ENCODE measurements at regions not wholly inside any gene's neighbourhood (a gene's known extent, or its start where the extent isn't known, plus 50 kb on each side); places are given as distances from the start of the nearest gene placed in this dataset.
"Not testable (repeated sequence)": the region's sequence is repeated elsewhere in the genome, so short reads cannot be mapped to it uniquely, and the experiment has no call there.

DNA sequence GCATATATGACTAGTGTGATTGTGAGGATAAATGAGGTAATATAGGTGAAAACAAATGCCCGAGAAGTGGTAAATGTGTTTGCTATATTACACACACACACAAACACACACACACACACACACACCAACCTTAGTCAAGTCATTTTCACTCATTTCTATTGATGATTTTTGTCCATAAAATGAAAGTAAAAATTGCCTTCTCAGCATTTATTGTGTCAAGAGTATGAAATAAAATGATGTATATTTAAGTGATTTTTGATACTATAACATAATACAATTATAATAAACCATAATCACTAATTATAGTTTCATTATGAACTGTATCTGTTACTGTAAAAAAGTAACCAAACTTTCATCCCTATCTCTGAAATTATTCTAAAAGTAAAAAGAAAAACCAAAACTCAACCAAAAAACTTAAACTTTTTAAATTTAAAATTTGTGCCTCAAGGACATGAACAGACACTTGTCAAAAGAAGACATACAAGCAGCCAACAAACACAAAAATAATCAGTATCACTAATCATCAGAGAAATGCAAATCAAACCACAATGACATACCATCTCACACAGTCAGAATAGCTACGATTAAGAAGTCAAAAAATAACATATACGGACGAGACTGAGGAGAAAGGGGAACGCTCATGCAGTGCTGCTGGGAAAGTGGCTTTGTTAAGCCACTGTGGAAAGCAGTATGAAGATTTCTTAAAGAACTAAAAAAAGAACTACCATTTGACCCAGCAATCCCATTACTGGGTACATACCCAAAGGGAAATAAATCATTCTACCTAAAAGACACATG, 601.0 kb downstream of the TMA16 start:
- no peaks in the 10 kb centered on the region for H3K27me3 ChIP-seq (ENCODE audit: control insufficient read depth in 2 of 2, insufficient read depth in 2 of 2, low read length in 2 of 2)
- ChIA-PET POLR2A (no interaction called here), CTCF (no interaction called here)
- Mint-ChIP-seq H3K36me3 (no peaks in the 10 kb centered on the region), H3K27ac (no peak overlapping the region), H3K9me3 (peaks cover 0 to 2% (median 0%) of the 10 kb centered on the region in 11 donors), H3K4me3 (no peak overlapping the region), H3K4me1 (no peaks in the 10 kb centered on the region), H3K27me3 (peaks cover 0 to 4% (median 0%) of the 10 kb centered on the region in 5 donors)
- DNase-seq, result no peak
- no peak for ATAC-seq
- no peaks in the 10 kb centered on the region for H3K4me1 ChIP-seq (ENCODE audit: control insufficient read depth in 2 of 2, insufficient read depth in 2 of 2, low read length in 2 of 2)
- no peaks in the 10 kb centered on the region for H3K9me3 ChIP-seq (ENCODE audit: control insufficient read depth in 2 of 3, low read length in 3 of 3)
- no peaks in the 10 kb centered on the region for H3K36me3 ChIP-seq (ENCODE audit: control insufficient read depth in 2 of 3, insufficient read depth in 3 of 3, low read length in 3 of 3)
- intact Hi-C loops (cut with micrococcal nuclease), result loop anchor here in 1 of 2 donors (1.0 kb wide), 1 partner anchor 14 kb away; no protein-coding TSS in a partner anchor
- no peak overlapping the region for H3K27ac ChIP-seq (ENCODE audit: low read depth, low read length)
- H3K4me3 ChIP-seq (ENCODE audit: low read length), result no peak overlapping the region

DNA sequence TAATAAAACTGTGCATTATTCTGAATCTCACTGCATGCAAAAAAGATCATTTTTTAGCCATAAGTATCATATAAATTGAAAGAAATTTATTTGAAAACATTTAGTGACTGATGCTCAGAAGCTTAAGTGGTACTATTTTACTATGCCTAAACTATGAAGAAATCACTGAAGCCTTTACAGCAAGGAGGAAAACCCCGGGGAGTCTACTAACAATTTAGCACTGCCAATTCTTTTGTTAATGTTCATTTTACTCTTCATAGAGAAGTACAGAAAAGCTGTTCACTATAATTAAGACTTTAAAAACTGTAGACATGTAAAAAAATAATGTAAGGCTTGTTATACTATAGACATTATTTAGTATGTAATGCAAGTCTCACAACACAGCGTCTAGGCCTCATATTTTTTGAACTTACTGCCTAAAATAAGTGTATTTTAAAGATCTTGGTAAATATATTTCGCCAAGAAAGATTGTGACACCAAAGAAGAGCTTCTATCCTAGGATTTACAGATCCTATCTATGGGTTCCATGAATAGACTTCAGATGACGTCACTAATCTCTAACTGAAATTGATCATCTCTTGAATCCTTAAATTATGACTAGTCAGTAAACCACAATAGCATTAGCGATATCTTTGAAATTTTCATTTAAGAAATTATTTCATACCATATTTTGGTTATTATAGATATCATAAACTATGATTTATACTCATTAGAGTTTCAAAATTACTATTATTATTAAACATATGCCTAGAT, 602.5 kb downstream of the TMA16 start:
- CTCF ChIA-PET, result no interaction called here

DNA sequence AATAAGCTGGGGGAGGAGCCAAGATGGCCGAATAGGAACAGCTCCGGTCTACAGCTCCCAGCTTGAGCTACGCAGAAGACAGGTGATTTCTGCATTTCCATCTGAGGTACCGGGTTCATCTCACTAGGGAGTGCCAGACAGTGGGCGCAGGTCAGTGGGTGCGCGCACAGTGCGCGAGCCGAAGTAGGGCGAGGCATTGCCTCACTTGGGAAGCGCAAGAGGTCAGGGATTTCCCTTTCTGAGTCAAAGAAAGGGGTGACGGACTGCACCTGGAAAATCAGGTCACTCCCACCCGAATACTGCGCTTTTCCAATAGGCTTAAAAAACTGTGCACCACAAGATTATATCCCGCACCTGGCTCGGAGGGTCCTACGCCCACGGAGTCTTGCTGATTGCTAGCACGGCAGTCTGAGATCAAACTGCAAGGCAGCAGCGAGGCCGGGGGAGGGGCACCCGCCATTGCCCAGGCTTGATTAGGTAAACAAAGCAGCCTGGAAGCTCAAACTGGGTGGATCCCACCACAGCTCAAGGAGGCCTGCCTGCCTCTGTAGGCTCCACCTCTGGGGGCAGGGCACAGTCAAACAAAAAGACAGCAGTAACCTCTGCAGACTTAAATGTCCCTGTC, 606.4 kb downstream of the TMA16 start:
- H3K9me3 Mint-ChIP-seq; H3K4me1 ChIP-seq (ENCODE audit: control insufficient read depth in 2 of 2, insufficient read depth in 2 of 2, low read length in 2 of 2); H3K36me3 Mint-ChIP-seq; H3K4me3 ChIP-seq (ENCODE audit: low read length); CTCF ChIA-PET; H3K27ac Mint-ChIP-seq; ATAC-seq; H3K27me3 Mint-ChIP-seq; H3K27ac ChIP-seq (ENCODE audit: low read depth, low read length); H3K27me3 ChIP-seq (ENCODE audit: control insufficient read depth in 2 of 2, insufficient read depth in 2 of 2, low read length in 2 of 2); POLR2A ChIA-PET; H3K4me1 Mint-ChIP-seq; intact Hi-C loops (cut with micrococcal nuclease); H3K9me3 ChIP-seq (ENCODE audit: control insufficient read depth in 2 of 3, low read length in 3 of 3); DNase-seq; H3K36me3 ChIP-seq (ENCODE audit: control insufficient read depth in 2 of 3, insufficient read depth in 3 of 3, low read length in 3 of 3); H3K4me3 Mint-ChIP-seq: not testable (repeated sequence)

More for the DNA sequence above, 602.5 kb downstream of the TMA16 start:
- ATAC-seq (no peak), DNase-seq (no peak)
- Histone ChIP-seq H3K27ac (ENCODE audit: low read depth, low read length) (no peak overlapping the region), H3K36me3 (ENCODE audit: control insufficient read depth in 2 of 3, insufficient read depth in 3 of 3, low read length in 3 of 3) (no peaks in the 10 kb centered on the region), H3K27me3 (ENCODE audit: control insufficient read depth in 2 of 2, insufficient read depth in 2 of 2, low read length in 2 of 2) (no peaks in the 10 kb centered on the region), H3K4me3 (ENCODE audit: low read length) (no peak overlapping the region), H3K9me3 (ENCODE audit: control insufficient read depth in 2 of 3, low read length in 3 of 3) (no peaks in the 10 kb centered on the region), H3K4me1 (ENCODE audit: control insufficient read depth in 2 of 2, insufficient read depth in 2 of 2, low read length in 2 of 2) (no peaks in the 10 kb centered on the region)
- Mint-ChIP-seq H3K4me1 (no peaks in the 10 kb centered on the region), H3K4me3 (no peak overlapping the region), H3K27me3 (peaks cover 0 to 4% (median 0%) of the 10 kb centered on the region in 5 donors), H3K36me3 (no peaks in the 10 kb centered on the region), H3K9me3 (peaks cover 0 to 2% (median 0%) of the 10 kb centered on the region in 11 donors), H3K27ac (no peak overlapping the region)
- POLR2A ChIA-PET, result no interaction called here
- intact Hi-C loops (cut with micrococcal nuclease), result loop anchor here in 1 of 2 donors (1.0 kb wide), 1 partner anchor 12 kb away; no protein-coding TSS in a partner anchor

DNA sequence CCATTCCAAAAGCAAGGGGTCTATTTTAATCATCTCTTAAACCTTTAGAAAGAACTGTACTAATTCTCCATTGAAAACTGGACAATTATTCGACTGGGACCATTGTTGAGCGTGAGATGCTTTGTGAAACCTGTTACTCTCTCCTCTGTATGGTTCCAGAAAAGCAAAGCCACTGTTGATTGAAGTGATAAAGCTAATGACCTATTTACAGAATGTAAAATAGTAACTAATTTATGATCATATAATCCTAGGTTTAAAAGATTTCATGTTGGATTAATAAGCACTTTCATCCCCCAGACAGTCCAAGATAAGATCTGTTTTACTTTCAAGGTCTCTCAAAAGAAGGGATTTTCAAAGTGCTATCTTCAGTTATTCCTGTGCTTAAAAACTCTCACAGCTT, 614.5 kb downstream of the TMA16 start:
- DNase-seq (no peak), ATAC-seq (no peak)
- no peaks in the 10 kb centered on the region for H3K9me3 ChIP-seq (ENCODE audit: control insufficient read depth in 2 of 3, low read length in 3 of 3)
- no peak overlapping the region for H3K27ac Mint-ChIP-seq
- H3K27me3 ChIP-seq (ENCODE audit: control insufficient read depth in 2 of 2, insufficient read depth in 2 of 2, low read length in 2 of 2), result no peaks in the 10 kb centered on the region
- no peaks in the 10 kb centered on the region for H3K4me1 Mint-ChIP-seq
- H3K4me3 ChIP-seq (ENCODE audit: low read length), result no peak overlapping the region
- H3K9me3 Mint-ChIP-seq, result peaks cover 0 to 3% (median 0%) of the 10 kb centered on the region in 11 donors
- no peaks in the 10 kb centered on the region for H3K36me3 Mint-ChIP-seq
- ChIA-PET POLR2A (no interaction called here), CTCF (no interaction called here)
- no peak overlapping the region for H3K4me3 Mint-ChIP-seq
- H3K4me1 ChIP-seq (ENCODE audit: control insufficient read depth in 2 of 2, insufficient read depth in 2 of 2, low read length in 2 of 2), result no peaks in the 10 kb centered on the region
- no peak overlapping the region for H3K27ac ChIP-seq (ENCODE audit: low read depth, low read length)
- H3K27me3 Mint-ChIP-seq, result no peaks in the 10 kb centered on the region
- intact Hi-C loops (cut with micrococcal nuclease), result loop anchor here in 1 of 2 donors (1.0 kb wide), 1 partner anchor 13 kb away; no protein-coding TSS in a partner anchor
- no peaks in the 10 kb centered on the region for H3K36me3 ChIP-seq (ENCODE audit: control insufficient read depth in 2 of 3, insufficient read depth in 3 of 3, low read length in 3 of 3)

DNA sequence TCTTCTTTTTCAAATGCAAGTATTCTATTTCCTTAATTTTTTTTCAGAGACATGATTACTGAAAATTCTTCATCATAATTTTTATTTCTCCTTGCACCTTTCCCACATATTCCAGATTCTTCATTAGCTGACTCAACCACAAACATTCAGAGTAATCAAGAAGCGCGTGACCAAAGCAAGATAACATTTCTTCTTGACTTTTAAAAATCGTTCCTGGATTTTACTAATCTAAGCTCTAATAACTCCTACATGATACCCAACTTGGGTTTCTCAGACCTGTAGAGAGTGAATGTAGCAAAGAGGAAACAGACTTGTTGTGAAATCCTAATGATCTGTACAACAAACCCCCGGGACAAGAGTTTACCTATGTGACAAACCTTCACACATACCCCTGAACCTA, 615.0 kb downstream of the TMA16 start:
- Histone ChIP-seq H3K36me3 (ENCODE audit: control insufficient read depth in 2 of 3, insufficient read depth in 3 of 3, low read length in 3 of 3) (no peaks in the 10 kb centered on the region), H3K4me1 (ENCODE audit: control insufficient read depth in 2 of 2, insufficient read depth in 2 of 2, low read length in 2 of 2) (no peaks in the 10 kb centered on the region), H3K9me3 (ENCODE audit: control insufficient read depth in 2 of 3, low read length in 3 of 3) (no peaks in the 10 kb centered on the region), H3K27me3 (ENCODE audit: control insufficient read depth in 2 of 2, insufficient read depth in 2 of 2, low read length in 2 of 2) (no peaks in the 10 kb centered on the region), H3K4me3 (ENCODE audit: low read length) (no peak overlapping the region), H3K27ac (ENCODE audit: low read depth, low read length) (no peak overlapping the region)
- DNase-seq (no peak), ATAC-seq (no peak)
- no peak overlapping the region for H3K27ac Mint-ChIP-seq
- no peaks in the 10 kb centered on the region for H3K27me3 Mint-ChIP-seq
- no peaks in the 10 kb centered on the region for H3K4me1 Mint-ChIP-seq
- no peaks in the 10 kb centered on the region for H3K36me3 Mint-ChIP-seq
- ChIA-PET CTCF (interaction anchor here (0.7 kb wide), 1 partner anchor 251 kb away, joined by 6 read pairs; no protein-coding TSS in a partner anchor), POLR2A (no interaction called here)
- intact Hi-C loops (cut with micrococcal nuclease), result loop anchor here in 1 of 2 donors (1.0 kb wide), 1 partner anchor 13 kb away; no protein-coding TSS in a partner anchor
- no peak overlapping the region for H3K4me3 Mint-ChIP-seq
- peaks cover 0 to 3% (median 0%) of the 10 kb centered on the region in 11 donors for H3K9me3 Mint-ChIP-seq

DNA sequence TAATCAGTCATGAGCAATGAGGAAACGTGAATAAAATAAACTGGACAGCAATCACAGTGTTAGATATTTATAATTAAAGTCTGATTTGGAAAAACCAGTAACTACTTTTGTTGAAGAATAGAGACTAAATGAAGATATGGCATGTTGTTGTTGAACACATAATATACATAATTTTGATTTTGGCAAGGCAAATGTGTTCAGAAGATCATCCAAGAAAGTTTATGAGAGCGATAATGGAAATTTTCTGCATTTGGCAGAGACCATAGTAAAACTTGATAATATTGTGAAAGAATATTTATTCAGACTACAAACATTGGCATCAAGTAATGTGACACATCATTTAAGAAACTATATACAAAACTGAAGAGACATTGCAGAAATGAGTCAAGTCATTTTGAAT, 620.7 kb downstream of the TMA16 start:
- no peaks in the 10 kb centered on the region for H3K9me3 ChIP-seq (ENCODE audit: control insufficient read depth in 2 of 3, low read length in 3 of 3)
- Mint-ChIP-seq H3K36me3 (no peaks in the 10 kb centered on the region), H3K4me3 (no peak overlapping the region), H3K27ac (no peak overlapping the region), H3K4me1 (no peaks in the 10 kb centered on the region), H3K9me3 (peaks cover 0 to 2% (median 0%) of the 10 kb centered on the region in 11 donors), H3K27me3 (no peaks in the 10 kb centered on the region)
- H3K27ac ChIP-seq (ENCODE audit: low read depth, low read length), result no peak overlapping the region
- ChIA-PET POLR2A (no interaction called here), CTCF (no interaction called here)
- intact Hi-C loops (cut with micrococcal nuclease), result no loop called here
- no peaks in the 10 kb centered on the region for H3K36me3 ChIP-seq (ENCODE audit: control insufficient read depth in 2 of 3, insufficient read depth in 3 of 3, low read length in 3 of 3)
- ATAC-seq (no peak), DNase-seq (no peak)
- no peak overlapping the region for H3K4me3 ChIP-seq (ENCODE audit: low read length)
- H3K4me1 ChIP-seq (ENCODE audit: control insufficient read depth in 2 of 2, insufficient read depth in 2 of 2, low read length in 2 of 2), result no peaks in the 10 kb centered on the region
- no peaks in the 10 kb centered on the region for H3K27me3 ChIP-seq (ENCODE audit: control insufficient read depth in 2 of 2, insufficient read depth in 2 of 2, low read length in 2 of 2)
